ENCODE measurements at regions not wholly inside any gene's neighbourhood (a gene's known extent, or its start where the extent isn't known, plus 50 kb on each side); places are given as distances from the start of the nearest gene placed in this dataset.

DNA sequence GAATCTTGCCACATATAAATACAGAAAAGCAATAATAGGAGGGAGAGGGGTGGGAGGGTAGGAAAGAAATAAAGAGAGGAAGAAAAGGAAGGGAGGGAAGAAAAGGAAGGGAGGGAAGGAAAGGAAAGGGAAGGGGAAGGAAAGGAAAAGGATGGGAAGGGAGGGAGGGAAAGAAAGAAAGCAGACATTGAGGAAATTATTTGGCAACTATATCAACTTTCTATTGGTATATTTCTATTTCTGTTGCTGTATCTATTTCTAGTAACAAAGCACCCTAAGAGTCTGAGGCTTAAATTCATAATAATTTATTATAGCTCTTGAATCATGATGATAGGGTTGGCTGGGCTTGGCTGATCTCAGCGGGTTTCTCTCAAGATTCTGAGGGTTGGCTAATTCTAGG lies 648.0 kb downstream of the CCDC85A start:
- POLR2A ChIA-PET, result no interaction called here
- FAIRE-seq (no peak), DNase-seq (ENCODE audit: low spot score) (no peak), ATAC-seq (no peak)
- Histone ChIP-seq H3K36me3 (replicated peaks in 1 of 2; ENCODE audit: control insufficient read depth in 1 of 2, insufficient read depth in 2 of 2, low read length in 2 of 2) (no peaks in the 10 kb centered on the region), H3K4me3 (replicated peaks in 1 of 3; ENCODE audit: insufficient read depth in 1 of 3, low read depth in 2 of 3, low read length in 3 of 3) (no peak overlapping the region), H3K4me2 (ENCODE audit: low read depth, low read length) (no peak overlapping the region), H3K4me1 (ENCODE audit: insufficient read depth, low read length) (no peaks in the 10 kb centered on the region), H4K20me1 (ENCODE audit: insufficient read depth, low read length) (no peaks in the 10 kb centered on the region), H3K27me3 (ENCODE audit: control insufficient read depth in 1 of 2, insufficient read depth in 2 of 2, low read length in 2 of 2) (no peaks in the 10 kb centered on the region), H3K9me3 (ENCODE audit: low read length) (peaks cover 76% of the 10 kb centered on the region), H3K9ac (ENCODE audit: insufficient read depth, low read depth, low read length) (no peak overlapping the region), H3K27ac (ENCODE audit: extremely low read length, insufficient read depth, low read length) (no peak overlapping the region), H3K79me2 (ENCODE audit: insufficient read depth, low read length) (no peaks in the 10 kb centered on the region), H2AFZ (ENCODE audit: low read length) (no peak overlapping the region)
- intact Hi-C loops (cut with micrococcal nuclease; ENCODE audit: unreplicated experiment), result no loop called here
- 0% methylated on average over 1 of the region's 1 CpG for WGBS (ENCODE audit: low lambda C conversion rate)
- TF ChIP-seq, protein P1, sequence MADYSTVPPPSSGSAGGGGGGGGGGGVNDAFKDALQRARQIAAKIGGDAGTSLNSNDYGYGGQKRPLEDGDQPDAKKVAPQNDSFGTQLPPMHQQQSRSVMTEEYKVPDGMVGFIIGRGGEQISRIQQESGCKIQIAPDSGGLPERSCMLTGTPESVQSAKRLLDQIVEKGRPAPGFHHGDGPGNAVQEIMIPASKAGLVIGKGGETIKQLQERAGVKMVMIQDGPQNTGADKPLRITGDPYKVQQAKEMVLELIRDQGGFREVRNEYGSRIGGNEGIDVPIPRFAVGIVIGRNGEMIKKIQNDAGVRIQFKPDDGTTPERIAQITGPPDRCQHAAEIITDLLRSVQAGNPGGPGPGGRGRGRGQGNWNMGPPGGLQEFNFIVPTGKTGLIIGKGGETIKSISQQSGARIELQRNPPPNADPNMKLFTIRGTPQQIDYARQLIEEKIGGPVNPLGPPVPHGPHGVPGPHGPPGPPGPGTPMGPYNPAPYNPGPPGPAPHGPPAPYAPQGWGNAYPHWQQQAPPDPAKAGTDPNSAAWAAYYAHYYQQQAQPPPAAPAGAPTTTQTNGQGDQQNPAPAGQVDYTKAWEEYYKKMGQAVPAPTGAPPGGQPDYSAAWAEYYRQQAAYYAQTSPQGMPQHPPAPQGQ (CRISPR knock-in tag; IDR thresholded peaks at IDR 0.05; ENCODE audit: borderline replicate concordance), result no peak
- TF ChIP-seq SRSF9 (IDR thresholded peaks at IDR 0.05; ENCODE audit: borderline replicate concordance, insufficient read depth, low read depth, low read length, poor library complexity, severe bottlenecking) (peak; percentile 70), HNRNPK (IDR thresholded peaks at IDR 0.05; ENCODE audit: low read depth, low read length, poor library complexity, severe bottlenecking) (peak; percentile 91)
- in situ Hi-C loops (cut with HindIII; ENCODE audit: extremely low pct_ligation_motif_present, low pct_unique_long_range_greater_than_20kb), result no loop called here
- no TSS peak for BruUV-seq (replicated peaks)
- CTCF ChIA-PET (ENCODE audit: low intra/inter-chr PET ratio, low total read pairs), result no interaction called here

DNA sequence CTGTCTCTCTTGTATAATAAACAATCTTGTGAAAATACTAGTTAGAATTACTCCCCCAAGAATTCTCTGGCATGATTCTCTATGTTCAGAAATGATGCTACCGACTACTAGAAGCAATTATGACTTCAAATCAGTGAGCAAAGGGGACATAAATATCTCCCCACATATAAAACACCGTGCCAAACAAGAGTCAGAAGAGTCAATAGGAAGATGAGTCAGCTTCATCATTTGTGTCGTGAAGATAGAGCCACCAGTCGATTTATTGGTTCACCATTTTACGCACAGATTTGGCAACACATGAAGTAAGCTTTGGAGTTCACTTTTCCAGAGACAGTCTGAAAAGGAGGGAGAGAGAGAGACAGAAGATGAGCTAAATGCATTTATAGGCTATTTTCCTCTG lies 650.9 kb downstream of the CCDC85A start:
- ChIA-PET CTCF (ENCODE audit: low intra/inter-chr PET ratio, low total read pairs) (no interaction called here), POLR2A (no interaction called here)
- intact Hi-C loops (cut with micrococcal nuclease; ENCODE audit: unreplicated experiment) (no loop called here), in situ Hi-C loops (cut with HindIII; ENCODE audit: extremely low pct_ligation_motif_present, low pct_unique_long_range_greater_than_20kb) (no loop called here)
- Histone ChIP-seq H3K9ac (ENCODE audit: insufficient read depth, low read depth, low read length) (no peak overlapping the region), H4K20me1 (ENCODE audit: insufficient read depth, low read length) (no peaks in the 10 kb centered on the region), H3K79me2 (ENCODE audit: insufficient read depth, low read length) (no peaks in the 10 kb centered on the region), H3K9me3 (ENCODE audit: low read length) (peaks cover 73% of the 10 kb centered on the region), H3K4me1 (ENCODE audit: insufficient read depth, low read length) (no peaks in the 10 kb centered on the region), H3K4me2 (ENCODE audit: low read depth, low read length) (no peak overlapping the region), H3K4me3 (replicated peaks in 1 of 3; ENCODE audit: insufficient read depth in 1 of 3, low read depth in 2 of 3, low read length in 3 of 3) (no peak overlapping the region), H3K27me3 (ENCODE audit: control insufficient read depth in 1 of 2, insufficient read depth in 2 of 2, low read length in 2 of 2) (no peaks in the 10 kb centered on the region), H3K36me3 (replicated peaks in 1 of 2; ENCODE audit: control insufficient read depth in 1 of 2, insufficient read depth in 2 of 2, low read length in 2 of 2) (no peaks in the 10 kb centered on the region), H2AFZ (ENCODE audit: low read length) (no peak overlapping the region), H3K27ac (ENCODE audit: extremely low read length, insufficient read depth, low read length) (no peak overlapping the region)
- TF ChIP-seq, protein P2, sequence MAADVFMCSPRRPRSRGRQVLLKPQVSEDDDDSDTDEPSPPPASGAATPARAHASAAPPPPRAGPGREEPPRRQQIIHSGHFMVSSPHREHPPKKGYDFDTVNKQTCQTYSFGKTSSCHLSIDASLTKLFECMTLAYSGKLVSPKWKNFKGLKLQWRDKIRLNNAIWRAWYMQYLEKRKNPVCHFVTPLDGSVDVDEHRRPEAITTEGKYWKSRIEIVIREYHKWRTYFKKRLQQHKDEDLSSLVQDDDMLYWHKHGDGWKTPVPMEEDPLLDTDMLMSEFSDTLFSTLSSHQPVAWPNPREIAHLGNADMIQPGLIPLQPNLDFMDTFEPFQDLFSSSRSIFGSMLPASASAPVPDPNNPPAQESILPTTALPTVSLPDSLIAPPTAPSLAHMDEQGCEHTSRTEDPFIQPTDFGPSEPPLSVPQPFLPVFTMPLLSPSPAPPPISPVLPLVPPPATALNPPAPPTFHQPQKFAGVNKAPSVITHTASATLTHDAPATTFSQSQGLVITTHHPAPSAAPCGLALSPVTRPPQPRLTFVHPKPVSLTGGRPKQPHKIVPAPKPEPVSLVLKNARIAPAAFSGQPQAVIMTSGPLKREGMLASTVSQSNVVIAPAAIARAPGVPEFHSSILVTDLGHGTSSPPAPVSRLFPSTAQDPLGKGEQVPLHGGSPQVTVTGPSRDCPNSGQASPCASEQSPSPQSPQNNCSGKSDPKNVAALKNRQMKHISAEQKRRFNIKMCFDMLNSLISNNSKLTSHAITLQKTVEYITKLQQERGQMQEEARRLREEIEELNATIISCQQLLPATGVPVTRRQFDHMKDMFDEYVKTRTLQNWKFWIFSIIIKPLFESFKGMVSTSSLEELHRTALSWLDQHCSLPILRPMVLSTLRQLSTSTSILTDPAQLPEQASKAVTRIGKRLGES (CRISPR knock-in tag; IDR thresholded peaks at IDR 0.05; ENCODE audit: borderline replicate concordance), result no peak
- no peak for TF ChIP-seq PHF8 (CRISPR knock-in tag; IDR thresholded peaks at IDR 0.05)
- BruUV-seq (replicated peaks), result no TSS peak
- DNase-seq (ENCODE audit: low spot score) (no peak), ATAC-seq (no peak), FAIRE-seq (no peak)
- WGBS (ENCODE audit: low lambda C conversion rate), result 3% methylated on average over 5 of the region's 5 CpGs
